SK-N-SH (cell line): ENCODE measurements at regions not wholly inside any gene's neighbourhood (a gene's known extent, or its start where the extent isn't known, plus 50 kb on each side); places are given as distances from the start of the nearest gene placed in this dataset.

Experiments used
- CTCF ChIA-PET: fragments of 300-600, 350-600 bp; formaldehyde crosslinking; extraction: SDS; loops from one replicate; lab custom pipeline; 2021; lab: Yijun Ruan, JAX
- POLR2A ChIA-PET: fragments of 350-600 bp; sonication (Branson Sonifier 250); formaldehyde crosslinking; extraction: SDS; loops from one replicate; lab custom pipeline; 2020; ENCODE audit warnings: antibody characterized with exemption, inconsistent platforms; lab: Yijun Ruan, JAX
- DNase-seq: peaks from one replicate; pipeline ENCODE4 v3.0.0; 2012
- H2AFZ ChIP-seq: fragments of 200-600 bp; sonication (generic); 2 replicates; pipeline ENCODE4 v1.8.1; 2016; ENCODE audit warnings: antibody characterized with exemption, mild to moderate bottlenecking, low read depth
- H3F3A ChIP-seq: fragments of 200-600 bp; sonication (generic); replicated peaks from 2 replicates; pipeline ENCODE3; 2016; ENCODE audit warnings: antibody characterized with exemption, mild to moderate bottlenecking; ENCODE audit not compliant: insufficient read depth
- H3K27ac ChIP-seq, 2 experiments: fragments of 200-500 bp in 1 of 2; fragments of 200-600 bp in 1 of 2; sonication (Bioruptor generic) in 1 of 2; sonication (generic), shearing (Covaris generic) in 1 of 2; 2 replicates each; pipeline versions ENCODE4 v1.5.1 to v1.6.1; 2014 to 2016; ENCODE audit warnings: low read depth in 2 of 2, inconsistent platforms in 1 of 2, low read length in 1 of 2, mild to moderate bottlenecking in 1 of 2, mixed read lengths in 1 of 2
- H3K27me3 ChIP-seq: fragments of 200-600 bp; sonication (generic), shearing (Covaris generic); 2 replicates; pipeline ENCODE4 v1.6.1; 2016; ENCODE audit warnings: mixed run types; ENCODE audit not compliant: insufficient read depth
- H3K36me3 ChIP-seq, 2 experiments: fragments of 200-500 bp in 1 of 2; fragments of 200-600 bp in 1 of 2; sonication (Bioruptor generic) in 1 of 2; sonication (generic) in 1 of 2; replicated peaks in 1 of 2; 2 replicates each; pipeline versions ENCODE3 to v1.5.1; 2014 to 2016; ENCODE audit warnings: low read length in 1 of 2, mild to moderate bottlenecking in 1 of 2; ENCODE audit not compliant: insufficient read depth in 2 of 2, control insufficient read depth in 1 of 2
- H3K4me1 ChIP-seq, 2 experiments: fragments of 200-500 bp in 1 of 2; fragments of 200-600 bp in 1 of 2; sonication (Bioruptor generic) in 1 of 2; sonication (generic), shearing (Covaris generic) in 1 of 2; 2 replicates each; pipeline versions ENCODE4 v1.5.1 to v1.6.1; 2014 to 2016; ENCODE audit warnings: low read depth in 1 of 2, low read length in 1 of 2, mixed run types in 1 of 2; ENCODE audit not compliant: insufficient read depth in 2 of 2, control insufficient read depth in 1 of 2
- H3K4me2 ChIP-seq: fragments of 200-600 bp; sonication (generic), shearing (Covaris generic); 2 replicates; pipeline ENCODE4 v1.6.1; 2017; ENCODE audit warnings: mixed run types
- H3K4me3 ChIP-seq, 2 experiments: fragments of 200-500 bp in 1 of 2; fragments of 200-600 bp in 1 of 2; sonication (Bioruptor generic) in 1 of 2; sonication (generic), shearing (Covaris generic) in 1 of 2; 2 replicates each; pipeline versions ENCODE4 v1.5.1 to v1.8.1; 2014 to 2016; ENCODE audit warnings: low read depth in 2 of 2, inconsistent platforms in 1 of 2, low read length in 1 of 2, mild to moderate bottlenecking in 1 of 2, mixed read lengths in 1 of 2, moderate library complexity in 1 of 2
- H3K79me2 ChIP-seq: fragments of 200-600 bp; sonication (generic); 2 replicates; pipeline ENCODE4 v1.8.1; 2017; ENCODE audit warnings: mild to moderate bottlenecking; ENCODE audit not compliant: insufficient read depth
- H3K9ac ChIP-seq: fragments of 200-600 bp; sonication (generic); 2 replicates; pipeline ENCODE4 v1.6.1; 2017; ENCODE audit warnings: mixed run types
- H3K9me2 ChIP-seq: fragments of 200-600 bp; sonication (generic); 2 replicates; pipeline ENCODE4 v1.6.1; 2017; ENCODE audit warnings: mixed run types
- H3K9me3 ChIP-seq: fragments of 200-600 bp; sonication (generic); 2 replicates; pipeline ENCODE4 v1.6.1; 2017; ENCODE audit warnings: mixed run types, mild to moderate bottlenecking, moderate library complexity
- H4K20me1 ChIP-seq: fragments of 200-600 bp; sonication (generic); 2 replicates; pipeline ENCODE4 v1.6.1; 2017; ENCODE audit warnings: mild to moderate bottlenecking, mixed run types; ENCODE audit not compliant: insufficient read depth
- CHD2 ChIP-seq: fragments of 150-350 bp; IDR thresholded peaks from 2 replicates; pipeline ENCODE4 v1.6.1; 2018; ENCODE audit warnings: low read length; ENCODE audit not compliant: partially characterized antibody
- EP300 ChIP-seq, 2 experiments: IDR thresholded peaks; 2 replicates each; pipeline versions ENCODE4 v1.4.0 to v1.6.1; 2012; ENCODE audit warnings: borderline replicate concordance in 1 of 2, low read depth in 1 of 2, low read length in 1 of 2
- FOSL2 ChIP-seq: IDR thresholded peaks from 2 replicates; pipeline ENCODE4 v1.4.0; 2012; ENCODE audit warnings: low read depth, mild to moderate bottlenecking, moderate library complexity, borderline replicate concordance
- FOXJ3 ChIP-seq: sonication (generic); formaldehyde crosslinking; IDR thresholded peaks from 2 replicates; pipeline ENCODE4 v1.5.1; 2020; ENCODE audit warnings: mild to moderate bottlenecking, missing genetic modification reagents
- FOXM1 ChIP-seq: IDR thresholded peaks from 2 replicates; pipeline ENCODE4 v1.4.0; 2012; ENCODE audit warnings: low read depth, mild to moderate bottlenecking
- GABPA ChIP-seq: IDR thresholded peaks from 2 replicates; pipeline ENCODE4 v1.4.0; 2012; ENCODE audit warnings: low read depth, mild to moderate bottlenecking
- JUND ChIP-seq: IDR thresholded peaks from 2 replicates; pipeline ENCODE4 v1.4.0; 2012
- MAX ChIP-seq: IDR thresholded peaks from 2 replicates; pipeline ENCODE4 v1.4.0; 2012; ENCODE audit warnings: low read depth
- NFIC ChIP-seq: IDR thresholded peaks from 2 replicates; pipeline ENCODE4 v1.4.0; 2012; ENCODE audit warnings: borderline replicate concordance
- NRF1 ChIP-seq: IDR thresholded peaks from 2 replicates; pipeline ENCODE4 v1.6.1; 2012; ENCODE audit warnings: low read depth, mild to moderate bottlenecking, low read length
- PBX3 ChIP-seq: IDR thresholded peaks from 2 replicates; pipeline ENCODE4; 2012
- TCF12 ChIP-seq: IDR thresholded peaks from 2 replicates; pipeline ENCODE4 v1.4.0; 2012
- TEAD4 ChIP-seq: IDR thresholded peaks from 2 replicates; pipeline ENCODE4 v1.4.0; 2012; ENCODE audit warnings: mild to moderate bottlenecking, borderline replicate concordance; ENCODE audit not compliant: insufficient read depth
- YY1 ChIP-seq: IDR thresholded peaks from 2 replicates; pipeline ENCODE4 v1.4.0; 2012; ENCODE audit warnings: low read depth, mild to moderate bottlenecking
- WGBS: methylation state at CpG from one replicate; pipeline ENCODE4 v1.1.6; 2017; ENCODE audit warnings: low lambda C conversion rate; 5-methylcytosine and 5-hydroxymethylcytosine counted together
- TF ChIP-seq, protein P1 (sequence below): fragments of 150-350 bp; IDR thresholded peaks from 2 replicates; pipeline ENCODE4 v1.6.1; 2017; ENCODE audit warnings: antibody characterized with exemption, low read length, low read depth, borderline replicate concordance
- TF ChIP-seq, protein P2 (sequence below): fragments of 150-350 bp; IDR thresholded peaks from 2 replicates; pipeline ENCODE4 v1.6.1; 2016; ENCODE audit warnings: mild to moderate bottlenecking, low read depth, low read length
- TF ChIP-seq, protein P3 (sequence below): IDR thresholded peaks from 2 replicates; pipeline ENCODE4 v1.4.0; 2012; ENCODE audit warnings: low read depth, borderline replicate concordance

GRCh38 chr4:151485541-151486131 is 76.7 kb downstream of the FHIP1A start (continued):
- TF ChIP-seq NFIC (peak; percentile 14; the same call in 1 of the 2 replicates), TEAD4 (no peak), GABPA (no peak), FOXJ3 (CRISPR knock-in tag) (no peak), PBX3 (0 out of 2 replicates have a peak, but pooled peaks have one; percentile 13), FOSL2 (no peak), YY1 (no peak), MAX (no peak), NRF1 (no peak)
- TF ChIP-seq, protein P1, sequence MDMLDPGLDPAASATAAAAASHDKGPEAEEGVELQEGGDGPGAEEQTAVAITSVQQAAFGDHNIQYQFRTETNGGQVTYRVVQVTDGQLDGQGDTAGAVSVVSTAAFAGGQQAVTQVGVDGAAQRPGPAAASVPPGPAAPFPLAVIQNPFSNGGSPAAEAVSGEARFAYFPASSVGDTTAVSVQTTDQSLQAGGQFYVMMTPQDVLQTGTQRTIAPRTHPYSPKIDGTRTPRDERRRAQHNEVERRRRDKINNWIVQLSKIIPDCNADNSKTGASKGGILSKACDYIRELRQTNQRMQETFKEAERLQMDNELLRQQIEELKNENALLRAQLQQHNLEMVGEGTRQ, result no peak
- TF ChIP-seq, protein P2, sequence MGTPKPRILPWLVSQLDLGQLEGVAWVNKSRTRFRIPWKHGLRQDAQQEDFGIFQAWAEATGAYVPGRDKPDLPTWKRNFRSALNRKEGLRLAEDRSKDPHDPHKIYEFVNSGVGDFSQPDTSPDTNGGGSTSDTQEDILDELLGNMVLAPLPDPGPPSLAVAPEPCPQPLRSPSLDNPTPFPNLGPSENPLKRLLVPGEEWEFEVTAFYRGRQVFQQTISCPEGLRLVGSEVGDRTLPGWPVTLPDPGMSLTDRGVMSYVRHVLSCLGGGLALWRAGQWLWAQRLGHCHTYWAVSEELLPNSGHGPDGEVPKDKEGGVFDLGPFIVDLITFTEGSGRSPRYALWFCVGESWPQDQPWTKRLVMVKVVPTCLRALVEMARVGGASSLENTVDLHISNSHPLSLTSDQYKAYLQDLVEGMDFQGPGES, result no peak
- TF ChIP-seq, protein P3, sequence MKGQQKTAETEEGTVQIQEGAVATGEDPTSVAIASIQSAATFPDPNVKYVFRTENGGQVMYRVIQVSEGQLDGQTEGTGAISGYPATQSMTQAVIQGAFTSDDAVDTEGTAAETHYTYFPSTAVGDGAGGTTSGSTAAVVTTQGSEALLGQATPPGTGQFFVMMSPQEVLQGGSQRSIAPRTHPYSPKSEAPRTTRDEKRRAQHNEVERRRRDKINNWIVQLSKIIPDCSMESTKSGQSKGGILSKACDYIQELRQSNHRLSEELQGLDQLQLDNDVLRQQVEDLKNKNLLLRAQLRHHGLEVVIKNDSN, result no peak

DNA sequence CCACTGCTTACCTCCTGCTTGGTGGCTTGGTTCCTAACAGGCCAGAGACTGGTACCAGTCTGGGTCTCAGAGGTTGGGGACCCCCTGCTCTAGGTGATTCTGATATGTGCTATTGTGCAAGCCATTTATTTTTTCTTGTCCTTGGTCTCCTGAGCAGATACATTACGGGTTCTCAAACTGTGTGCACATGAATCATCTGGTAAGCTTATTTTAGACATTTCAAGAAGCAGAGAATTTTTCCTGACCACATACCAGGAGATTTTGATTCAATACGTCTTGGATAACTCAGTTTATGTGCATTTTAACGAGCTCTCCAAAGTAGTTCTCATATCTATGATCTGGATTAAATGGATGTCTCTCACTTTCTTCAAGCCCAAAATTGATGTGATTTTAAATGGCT is 77.2 kb downstream of the FHIP1A start:
- Histone ChIP-seq H3K9me2 (no peaks in the 10 kb centered on the region), H3K9ac (no peak overlapping the region), H3K4me3 (no peak overlapping the region), H3K36me3 (no peaks in the 10 kb centered on the region), H3K79me2 (no peaks in the 10 kb centered on the region), H3K9me3 (0 out of 2 replicates have a peak, but pooled peaks cover under 1% of the 10 kb centered on the region), H3K27ac (peak overlapping the region; percentile 29 to 60; a peak in 3 of 4 replicates), H3K27me3 (no peaks in the 10 kb centered on the region), H3F3A (peaks cover 4% of the 10 kb centered on the region), H2AFZ (peak overlapping the region; percentile 64; the same call in 1 of the 2 replicates), H3K4me1 (peaks cover 0 to 12% of the 10 kb centered on the region in 2 experiments; a peak in 2 of 4 replicates), H3K4me2 (peak overlapping the region; percentile 8; the same call in 1 of the 2 replicates), H4K20me1 (no peaks in the 10 kb centered on the region)
- CTCF ChIA-PET, result no interaction called here
- TF ChIP-seq PBX3 (peak; percentile 50), YY1 (no peak), TEAD4 (peak; percentile 61; the same call in 1 of the 2 replicates), FOSL2 (peak; percentile 38; the same call in 1 of the 2 replicates), NFIC (peak; percentile 34; the same call in 1 of the 2 replicates), JUND (peak; percentile 47; the same call in 1 of the 2 replicates), TCF12 (peak; percentile 52; the same call in 1 of the 2 replicates), CHD2 (no peak), EP300 (IDR thresholded peaks at IDR 0.05; ENCODE audit: borderline replicate concordance in 1 of 2, low read depth in 1 of 2, low read length in 1 of 2) (peak in 1 of 2 experiments; percentile 36; a peak in 1 of 4 replicates), FOXM1 (no peak)
- no peak for DNase-seq
- WGBS, result 33% methylated on average over 3 of the region's 3 CpGs
- POLR2A ChIA-PET, result no interaction called here
